WTC11 (cell line): ENCODE measurements at regions not wholly inside any gene's neighbourhood (a gene's known extent, or its start where the extent isn't known, plus 50 kb on each side); places are given as distances from the start of the nearest gene placed in this dataset.

Experiments used
- ATAC-seq: fragments of 200-7000 bp; cut with Tn5 transposase; 2 replicates; pipeline ENCODE4 v1.10.0; 2021; ENCODE audit warnings: mild to moderate bottlenecking, moderate library complexity
- CTCF ChIA-PET: fragments of 300-600 bp; sonication (Branson Sonifier 250); formaldehyde crosslinking; loops from one replicate; lab custom pipeline; 2021; ENCODE audit warnings: antibody characterized with exemption; lab: Charles Lee
- POLR2A ChIA-PET: fragments of 350-600 bp; sonication (Branson Sonifier 250); formaldehyde crosslinking; loops from one replicate; lab custom pipeline; 2021; ENCODE audit warnings: antibody characterized with exemption; lab: Charles Lee
- DNase-seq: peaks from one replicate; pipeline ENCODE4 v3.0.0; 2021; ENCODE audit warnings: low spot score
- H3K27ac Mint-ChIP-seq: 2 replicates; pipeline ENCODE4 v1.8.0; 2021; ENCODE audit warnings: mixed read lengths
- H3K27me3 Mint-ChIP-seq: 2 replicates; pipeline ENCODE4 v1.8.0; 2021; ENCODE audit warnings: low read depth, mild to moderate bottlenecking, moderate library complexity, mixed read lengths
- H3K36me3 Mint-ChIP-seq: 2 replicates; pipeline ENCODE4 v1.8.0; 2021; ENCODE audit warnings: mixed read lengths
- H3K4me1 Mint-ChIP-seq: 2 replicates; pipeline ENCODE4 v1.8.0; 2022; ENCODE audit warnings: mixed read lengths
- H3K4me3 Mint-ChIP-seq: 2 replicates; pipeline ENCODE4 v1.8.0; 2021; ENCODE audit warnings: mild to moderate bottlenecking, moderate library complexity, mixed read lengths
- H3K9me3 Mint-ChIP-seq: 2 replicates; pipeline ENCODE4 v1.8.0; 2021; ENCODE audit warnings: mixed read lengths
- ARID4B ChIP-seq: sonication (generic); formaldehyde crosslinking; IDR thresholded peaks from 2 replicates; pipeline ENCODE4 v1.8.0; 2023; ENCODE audit warnings: missing genetic modification reagents, mild to moderate bottlenecking, borderline replicate concordance
- EMX1 ChIP-seq: fragments of 250-450 bp; sonication (Bioruptor Pico); IDR thresholded peaks from 2 replicates; pipeline ENCODE4 v1.8.0; 2021; ENCODE audit warnings: mild to moderate bottlenecking
- MXD4 ChIP-seq: fragments of 250-450 bp; sonication (Bioruptor Pico); IDR thresholded peaks from 2 replicates; pipeline ENCODE4 v1.8.0; 2021; ENCODE audit warnings: mild to moderate bottlenecking, moderate library complexity, borderline replicate concordance
- NFATC4 ChIP-seq: fragments of 250-450 bp; sonication (Bioruptor Pico); IDR thresholded peaks from 2 replicates; pipeline ENCODE4 v1.9.0; 2021; ENCODE audit warnings: mild to moderate bottlenecking
- NR2C2 ChIP-seq: sonication (generic); formaldehyde crosslinking; IDR thresholded peaks from 2 replicates; pipeline ENCODE4 v1.8.0; 2022; ENCODE audit warnings: mild to moderate bottlenecking, missing genetic modification reagents
- OVOL2 ChIP-seq: fragments of 250-450 bp; sonication (Bioruptor Pico); IDR thresholded peaks from 2 replicates; pipeline ENCODE4 v1.9.0; 2021; ENCODE audit warnings: mild to moderate bottlenecking, borderline replicate concordance
- PRDM15 ChIP-seq: sonication (generic); formaldehyde crosslinking; IDR thresholded peaks from 2 replicates; pipeline ENCODE4 v1.8.0; 2022; ENCODE audit warnings: missing genetic modification reagents
- RORB ChIP-seq: fragments of 250-450 bp; sonication (Bioruptor Pico); IDR thresholded peaks from 2 replicates; pipeline ENCODE4 v1.9.0; 2021; ENCODE audit warnings: mild to moderate bottlenecking
- SMAD3 ChIP-seq: sonication (generic); formaldehyde crosslinking; IDR thresholded peaks from 2 replicates; pipeline ENCODE4 v1.8.0; 2022; ENCODE audit warnings: missing genetic modification reagents, mild to moderate bottlenecking, borderline replicate concordance
- SMAD4 ChIP-seq: sonication (generic); formaldehyde crosslinking; IDR thresholded peaks from 2 replicates; pipeline ENCODE4 v1.8.0; 2022; ENCODE audit warnings: mild to moderate bottlenecking, missing genetic modification reagents
- SOX15 ChIP-seq: fragments of 250-450 bp; sonication (Bioruptor Pico); IDR thresholded peaks from 2 replicates; pipeline ENCODE4 v1.9.0; 2021; ENCODE audit warnings: mild to moderate bottlenecking
- TP53 ChIP-seq: sonication (generic); formaldehyde crosslinking; IDR thresholded peaks from 2 replicates; pipeline ENCODE4 v1.8.1; 2023; ENCODE audit warnings: mild to moderate bottlenecking, missing genetic modification reagents
- ZNF138 ChIP-seq: sonication (generic); formaldehyde crosslinking; conservative IDR thresholded peaks from 2 replicates; pipeline ENCODE4 v1.8.1; 2022; ENCODE audit warnings: mild to moderate bottlenecking, moderate library complexity, missing genetic modification reagents
- ZNF317 ChIP-seq: sonication (generic); formaldehyde crosslinking; IDR thresholded peaks from 2 replicates; pipeline ENCODE4 v1.8.1; 2023; ENCODE audit warnings: low read depth, mild to moderate bottlenecking, moderate library complexity, missing genetic modification reagents, borderline replicate concordance
- ZNF512 ChIP-seq: sonication (generic); formaldehyde crosslinking; IDR thresholded peaks from 2 replicates; pipeline ENCODE4 v1.8.1; 2022; ENCODE audit warnings: missing genetic modification reagents, borderline replicate concordance
- ZSCAN18 ChIP-seq: fragments of 250-450 bp; sonication (Bioruptor Pico); IDR thresholded peaks from 2 replicates; pipeline ENCODE4 v2.1.2; 2022; ENCODE audit warnings: mild to moderate bottlenecking, moderate library complexity
- TF ChIP-seq, protein P1 (sequence below): sonication (generic); formaldehyde crosslinking; IDR thresholded peaks from 2 replicates; pipeline ENCODE4 v1.8.1; 2023; ENCODE audit warnings: mild to moderate bottlenecking, missing genetic modification reagents, moderate library complexity
- TF ChIP-seq, protein P2 (sequence below): sonication (generic); formaldehyde crosslinking; IDR thresholded peaks from 2 replicates; pipeline ENCODE4 v1.8.0; 2023; ENCODE audit warnings: mild to moderate bottlenecking, missing genetic modification reagents
- TF ChIP-seq, protein P3 (sequence below): sonication (generic); formaldehyde crosslinking; IDR thresholded peaks from 2 replicates; pipeline ENCODE4 v1.8.1; 2022; ENCODE audit warnings: mild to moderate bottlenecking, missing genetic modification reagents, moderate library complexity, borderline replicate concordance
- TF ChIP-seq, protein P4 (sequence below): fragments of 250-450 bp; sonication (Bioruptor Pico); IDR thresholded peaks from 2 replicates; pipeline ENCODE4 v1.8.0; 2021; ENCODE audit warnings: mild to moderate bottlenecking

GRCh38 chr7:25624051-25624450 is 395.8 kb upstream of the NPVF start:
- no peak overlapping the region for H3K27ac Mint-ChIP-seq
- CTCF ChIA-PET: no interaction called here
- H3K9me3 Mint-ChIP-seq: peaks cover 4% of the 10 kb centered on the region; the same call in 1 of the 2 replicates
- H3K4me1 Mint-ChIP-seq: peaks cover 24% of the 10 kb centered on the region
- H3K27me3 Mint-ChIP-seq: no peaks in the 10 kb centered on the region
- TF ChIP-seq SMAD3 (CRISPR knock-in tag): no peak
- TF ChIP-seq MXD4 (CRISPR knock-in tag): no peak
- no peak for TF ChIP-seq NR2C2
- TF ChIP-seq, protein P1, sequence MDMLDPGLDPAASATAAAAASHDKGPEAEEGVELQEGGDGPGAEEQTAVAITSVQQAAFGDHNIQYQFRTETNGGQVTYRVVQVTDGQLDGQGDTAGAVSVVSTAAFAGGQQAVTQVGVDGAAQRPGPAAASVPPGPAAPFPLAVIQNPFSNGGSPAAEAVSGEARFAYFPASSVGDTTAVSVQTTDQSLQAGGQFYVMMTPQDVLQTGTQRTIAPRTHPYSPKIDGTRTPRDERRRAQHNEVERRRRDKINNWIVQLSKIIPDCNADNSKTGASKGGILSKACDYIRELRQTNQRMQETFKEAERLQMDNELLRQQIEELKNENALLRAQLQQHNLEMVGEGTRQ (CRISPR knock-in tag): no peak
- TF ChIP-seq ZNF512 (CRISPR knock-in tag): no peak
- TF ChIP-seq, protein P2, sequence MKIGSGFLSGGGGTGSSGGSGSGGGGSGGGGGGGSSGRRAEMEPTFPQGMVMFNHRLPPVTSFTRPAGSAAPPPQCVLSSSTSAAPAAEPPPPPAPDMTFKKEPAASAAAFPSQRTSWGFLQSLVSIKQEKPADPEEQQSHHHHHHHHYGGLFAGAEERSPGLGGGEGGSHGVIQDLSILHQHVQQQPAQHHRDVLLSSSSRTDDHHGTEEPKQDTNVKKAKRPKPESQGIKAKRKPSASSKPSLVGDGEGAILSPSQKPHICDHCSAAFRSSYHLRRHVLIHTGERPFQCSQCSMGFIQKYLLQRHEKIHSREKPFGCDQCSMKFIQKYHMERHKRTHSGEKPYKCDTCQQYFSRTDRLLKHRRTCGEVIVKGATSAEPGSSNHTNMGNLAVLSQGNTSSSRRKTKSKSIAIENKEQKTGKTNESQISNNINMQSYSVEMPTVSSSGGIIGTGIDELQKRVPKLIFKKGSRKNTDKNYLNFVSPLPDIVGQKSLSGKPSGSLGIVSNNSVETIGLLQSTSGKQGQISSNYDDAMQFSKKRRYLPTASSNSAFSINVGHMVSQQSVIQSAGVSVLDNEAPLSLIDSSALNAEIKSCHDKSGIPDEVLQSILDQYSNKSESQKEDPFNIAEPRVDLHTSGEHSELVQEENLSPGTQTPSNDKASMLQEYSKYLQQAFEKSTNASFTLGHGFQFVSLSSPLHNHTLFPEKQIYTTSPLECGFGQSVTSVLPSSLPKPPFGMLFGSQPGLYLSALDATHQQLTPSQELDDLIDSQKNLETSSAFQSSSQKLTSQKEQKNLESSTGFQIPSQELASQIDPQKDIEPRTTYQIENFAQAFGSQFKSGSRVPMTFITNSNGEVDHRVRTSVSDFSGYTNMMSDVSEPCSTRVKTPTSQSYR (CRISPR knock-in tag): no peak
- no peak for TF ChIP-seq EMX1 (CRISPR knock-in tag)
- no peak for TF ChIP-seq SMAD4 (CRISPR knock-in tag)
- no peak for TF ChIP-seq ZNF138 (CRISPR knock-in tag)
- no peak for TF ChIP-seq SOX15 (CRISPR knock-in tag)
- no peak for TF ChIP-seq NFATC4 (CRISPR knock-in tag)
- TF ChIP-seq PRDM15: no peak
- no peak for TF ChIP-seq ZSCAN18
- TF ChIP-seq ARID4B: no peak
- TF ChIP-seq, protein P3, sequence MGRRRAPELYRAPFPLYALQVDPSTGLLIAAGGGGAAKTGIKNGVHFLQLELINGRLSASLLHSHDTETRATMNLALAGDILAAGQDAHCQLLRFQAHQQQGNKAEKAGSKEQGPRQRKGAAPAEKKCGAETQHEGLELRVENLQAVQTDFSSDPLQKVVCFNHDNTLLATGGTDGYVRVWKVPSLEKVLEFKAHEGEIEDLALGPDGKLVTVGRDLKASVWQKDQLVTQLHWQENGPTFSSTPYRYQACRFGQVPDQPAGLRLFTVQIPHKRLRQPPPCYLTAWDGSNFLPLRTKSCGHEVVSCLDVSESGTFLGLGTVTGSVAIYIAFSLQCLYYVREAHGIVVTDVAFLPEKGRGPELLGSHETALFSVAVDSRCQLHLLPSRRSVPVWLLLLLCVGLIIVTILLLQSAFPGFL (CRISPR knock-in tag): no peak
- TF ChIP-seq, protein P4, sequence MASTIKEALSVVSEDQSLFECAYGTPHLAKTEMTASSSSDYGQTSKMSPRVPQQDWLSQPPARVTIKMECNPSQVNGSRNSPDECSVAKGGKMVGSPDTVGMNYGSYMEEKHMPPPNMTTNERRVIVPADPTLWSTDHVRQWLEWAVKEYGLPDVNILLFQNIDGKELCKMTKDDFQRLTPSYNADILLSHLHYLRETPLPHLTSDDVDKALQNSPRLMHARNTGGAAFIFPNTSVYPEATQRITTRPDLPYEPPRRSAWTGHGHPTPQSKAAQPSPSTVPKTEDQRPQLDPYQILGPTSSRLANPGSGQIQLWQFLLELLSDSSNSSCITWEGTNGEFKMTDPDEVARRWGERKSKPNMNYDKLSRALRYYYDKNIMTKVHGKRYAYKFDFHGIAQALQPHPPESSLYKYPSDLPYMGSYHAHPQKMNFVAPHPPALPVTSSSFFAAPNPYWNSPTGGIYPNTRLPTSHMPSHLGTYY (CRISPR knock-in tag): no peak
- no peak for TF ChIP-seq TP53 (CRISPR knock-in tag)
- TF ChIP-seq OVOL2: no peak
- TF ChIP-seq ZNF317 (CRISPR knock-in tag): no peak
- TF ChIP-seq RORB (CRISPR knock-in tag): no peak
- no peaks in the 10 kb centered on the region; the same call in 1 of the 2 replicates for H3K36me3 Mint-ChIP-seq
- DNase-seq: no peak
- no peak overlapping the region for H3K4me3 Mint-ChIP-seq
- ATAC-seq: no peak
- POLR2A ChIA-PET: no interaction called here
